PFSK-1 (cell line): ENCODE measurements at regions not wholly inside any gene's neighbourhood (a gene's known extent, or its start where the extent isn't known, plus 50 kb on each side); places are given as distances from the start of the nearest gene placed in this dataset.

Experiments used
- FOXP2 ChIP-seq: optimal IDR thresholded peaks from 2 replicates; pipeline ENCODE3; 2011; ENCODE audit warnings: borderline replicate concordance, control low read depth, inconsistent platforms; ENCODE audit not compliant: insufficient read depth; ENCODE audit errors: extremely low read length, extremely low read depth
- POLR2AphosphoS5 ChIP-seq: IDR thresholded peaks from 2 replicates; pipeline ENCODE4 v1.6.1; 2012; ENCODE audit warnings: low read depth, mild to moderate bottlenecking, control low read depth, low read length, moderate library complexity
- REST ChIP-seq, 2 experiments: IDR thresholded peaks; 2 replicates each; pipeline versions ENCODE4 v1.6.1 to v1.8.0; 2011 to 2012; ENCODE audit warnings: low read depth in 2 of 2, low read length in 2 of 2, control low read depth in 1 of 2, inconsistent platforms in 1 of 2, mild to moderate bottlenecking in 1 of 2, moderate library complexity in 1 of 2; ENCODE audit not compliant: insufficient read depth in 1 of 2
- SIN3A ChIP-seq: IDR thresholded peaks from 2 replicates; pipeline ENCODE4 v1.6.1; 2012; ENCODE audit warnings: mild to moderate bottlenecking, low read length, moderate library complexity, borderline replicate concordance; ENCODE audit not compliant: insufficient read depth
- TAF1 ChIP-seq: IDR thresholded peaks from 2 replicates; pipeline ENCODE4 v1.6.1; 2012; ENCODE audit warnings: low read length, control low read depth, borderline replicate concordance; ENCODE audit not compliant: insufficient read depth

- TF ChIP-seq FOXP2: no peak
- TF ChIP-seq REST (IDR thresholded peaks at IDR 0.05; ENCODE audit: insufficient read depth in 1 of 2, low read depth in 2 of 2, low read length in 2 of 2): no peak
- no peak for TF ChIP-seq POLR2AphosphoS5
- TF ChIP-seq SIN3A: no peak
- no peak for TF ChIP-seq TAF1
Measured at GRCh38 chr13:50452028-50452427, 391.5 kb downstream of the DLEU7 start.

- TF ChIP-seq SIN3A (no peak), POLR2AphosphoS5 (no peak), REST (IDR thresholded peaks at IDR 0.05; ENCODE audit: insufficient read depth in 1 of 2, low read depth in 2 of 2, low read length in 2 of 2) (no peak), TAF1 (no peak), FOXP2 (no peak)
Measured at GRCh38 chr13:50452756-50453155, 390.7 kb downstream of the DLEU7 start.

- TF ChIP-seq POLR2AphosphoS5 (no peak), SIN3A (no peak), TAF1 (no peak)
Measured at GRCh38 chr13:50453188-50453587, 390.3 kb downstream of the DLEU7 start.

- TF ChIP-seq FOXP2: no peak
- TF ChIP-seq POLR2AphosphoS5: no peak
- TF ChIP-seq TAF1: no peak
- no peak for TF ChIP-seq SIN3A
- no peak for TF ChIP-seq REST (IDR thresholded peaks at IDR 0.05; ENCODE audit: insufficient read depth in 1 of 2, low read depth in 2 of 2, low read length in 2 of 2)
Measured at GRCh38 chr13:50456111-50456510, 387.4 kb downstream of the DLEU7 start.

GRCh38 chr13:50457415-50458393, 385.8 kb downstream of the DLEU7 start:
- TF ChIP-seq TAF1 (no peak), POLR2AphosphoS5 (no peak), REST (IDR thresholded peaks at IDR 0.05; ENCODE audit: insufficient read depth in 1 of 2, low read depth in 2 of 2, low read length in 2 of 2) (no peak), SIN3A (no peak), FOXP2 (no peak)
